ENCODE measurements at regions not wholly inside any gene's neighbourhood (a gene's known extent, or its start where the extent isn't known, plus 50 kb on each side); places are given as distances from the start of the nearest gene placed in this dataset.

DNA sequence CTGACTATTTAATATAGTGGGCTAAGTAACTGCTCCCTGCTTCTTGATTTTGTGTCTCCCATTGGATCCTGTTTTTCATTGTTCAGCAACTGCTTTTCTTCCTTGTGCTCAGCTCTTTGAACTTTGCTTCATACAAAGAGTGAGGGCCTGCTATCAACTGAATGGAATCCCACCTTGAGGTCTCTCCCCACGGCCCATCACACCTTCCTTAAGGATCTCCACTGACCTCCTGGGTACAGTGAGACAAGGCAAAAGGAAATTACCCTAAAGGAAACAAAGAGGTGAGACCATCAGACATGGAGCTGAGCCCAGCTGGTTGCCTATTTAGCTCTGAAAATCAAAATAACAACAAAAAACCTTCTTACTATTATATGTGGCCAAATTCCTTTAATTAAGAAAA lies 91.3 kb upstream of the RPL34 start:
- no peak for DNase-seq (ENCODE audit: extremely low read depth in 1 of 2, low read depth in 1 of 2)

DNA sequence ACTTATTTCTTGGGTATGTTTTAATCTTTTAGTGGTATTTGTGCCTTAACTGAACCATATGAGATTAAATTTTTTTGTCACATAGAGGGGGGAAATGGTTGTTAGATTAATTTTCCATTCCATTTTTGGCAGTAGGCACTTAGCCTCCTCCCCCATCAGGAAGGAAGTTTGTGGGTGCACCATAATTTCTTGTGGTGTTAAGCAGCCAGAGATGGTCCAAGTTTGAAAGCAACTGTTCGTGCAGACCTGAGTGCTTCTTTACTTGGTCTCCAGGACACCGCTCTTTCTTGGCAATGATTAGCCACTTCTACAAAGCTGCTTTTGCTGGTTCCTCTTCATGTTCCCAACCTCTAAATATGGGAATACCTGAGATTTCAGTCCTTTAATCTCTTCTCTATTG lies 92.7 kb upstream of the RPL34 start:
- DNase-seq (ENCODE audit: extremely low read depth in 1 of 2, low read depth in 1 of 2) = no peak

DNA sequence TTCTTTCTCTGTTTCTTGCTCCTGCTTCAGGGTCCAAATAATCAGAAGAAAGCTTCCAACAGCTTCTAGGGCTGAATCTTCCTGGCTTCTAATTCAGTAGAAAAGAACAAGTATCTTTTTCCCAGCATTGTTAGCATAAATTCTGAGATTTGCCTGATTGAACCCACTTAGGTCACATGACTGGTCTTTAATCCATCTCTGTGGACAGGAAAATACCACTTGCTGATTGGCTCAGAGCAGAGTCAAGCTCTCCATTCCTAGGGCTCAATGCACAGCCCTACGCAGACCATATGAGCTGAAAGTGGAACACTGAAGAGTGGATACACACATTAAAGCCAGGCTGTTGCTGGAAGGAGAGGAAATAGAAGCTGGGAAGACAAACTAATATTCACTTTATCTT lies 99.6 kb upstream of the RPL34 start:
- no peak for DNase-seq (ENCODE audit: extremely low read depth in 1 of 2, low read depth in 1 of 2)

DNA sequence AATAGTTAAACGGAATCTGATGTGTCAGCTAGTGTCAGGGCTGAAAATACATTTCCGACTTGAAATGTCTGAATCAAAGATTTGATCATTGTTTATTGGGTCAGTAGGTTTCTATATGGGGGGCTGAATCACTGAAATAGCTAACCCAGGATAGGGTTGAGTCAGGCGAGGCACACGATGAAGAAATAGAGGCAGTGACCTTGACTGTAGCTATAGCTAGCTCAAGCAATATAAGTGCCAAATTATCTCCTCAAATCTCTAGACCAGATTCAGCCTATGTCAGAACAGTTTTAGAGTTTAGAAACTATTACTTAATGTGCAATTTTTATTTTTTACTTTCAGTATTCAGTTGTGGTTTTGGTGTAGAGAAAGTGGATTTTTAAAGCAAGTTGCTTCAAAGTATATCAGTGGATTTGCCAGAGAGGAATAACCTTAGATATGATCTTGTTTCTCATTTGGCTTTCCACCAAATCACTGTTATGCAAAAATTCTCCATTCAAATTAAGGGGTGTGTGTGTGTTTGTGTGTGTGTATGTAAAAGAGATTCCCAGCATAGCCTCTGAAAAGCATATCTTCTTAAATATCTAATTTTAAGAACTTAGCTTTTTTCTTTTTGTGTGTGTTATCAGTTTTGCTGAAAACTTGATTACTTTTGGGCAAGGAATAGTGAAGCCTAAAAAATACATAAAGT lies 100.3 kb upstream of the RPL34 start:
- DNase-seq (ENCODE audit: extremely low read depth in 1 of 2, low read depth in 1 of 2) = no peak

DNA sequence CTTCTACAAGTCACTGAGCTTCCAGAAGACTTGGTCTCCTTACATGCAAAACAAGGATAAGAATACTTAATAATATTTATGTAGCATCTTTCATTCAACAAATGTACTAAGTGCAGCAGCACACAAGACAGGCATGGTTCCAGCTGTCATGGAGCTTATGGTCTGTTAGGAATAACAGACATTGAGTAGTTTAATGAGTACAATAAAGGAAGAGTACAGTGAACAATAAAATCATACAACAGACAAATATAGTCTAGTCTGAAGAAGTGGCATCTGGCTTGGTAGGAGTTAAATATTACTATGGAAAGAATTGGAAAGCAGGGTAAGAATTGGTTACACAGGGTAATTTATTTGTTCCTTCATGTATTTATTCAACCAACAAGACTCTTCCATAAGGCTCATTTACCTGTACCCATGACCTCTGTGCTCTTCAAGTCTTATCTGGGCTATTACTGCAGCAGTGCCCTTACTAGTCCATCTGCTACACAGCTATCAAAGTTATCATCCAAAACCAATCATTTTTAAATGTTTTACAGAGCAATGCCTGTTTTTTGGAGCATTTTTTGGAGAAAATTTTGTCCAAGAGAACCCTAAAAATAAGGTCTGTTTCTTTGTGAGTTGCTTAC lies 101.1 kb upstream of the RPL34 start:
- no peak for DNase-seq (ENCODE audit: extremely low read depth in 1 of 2, low read depth in 1 of 2)

DNA sequence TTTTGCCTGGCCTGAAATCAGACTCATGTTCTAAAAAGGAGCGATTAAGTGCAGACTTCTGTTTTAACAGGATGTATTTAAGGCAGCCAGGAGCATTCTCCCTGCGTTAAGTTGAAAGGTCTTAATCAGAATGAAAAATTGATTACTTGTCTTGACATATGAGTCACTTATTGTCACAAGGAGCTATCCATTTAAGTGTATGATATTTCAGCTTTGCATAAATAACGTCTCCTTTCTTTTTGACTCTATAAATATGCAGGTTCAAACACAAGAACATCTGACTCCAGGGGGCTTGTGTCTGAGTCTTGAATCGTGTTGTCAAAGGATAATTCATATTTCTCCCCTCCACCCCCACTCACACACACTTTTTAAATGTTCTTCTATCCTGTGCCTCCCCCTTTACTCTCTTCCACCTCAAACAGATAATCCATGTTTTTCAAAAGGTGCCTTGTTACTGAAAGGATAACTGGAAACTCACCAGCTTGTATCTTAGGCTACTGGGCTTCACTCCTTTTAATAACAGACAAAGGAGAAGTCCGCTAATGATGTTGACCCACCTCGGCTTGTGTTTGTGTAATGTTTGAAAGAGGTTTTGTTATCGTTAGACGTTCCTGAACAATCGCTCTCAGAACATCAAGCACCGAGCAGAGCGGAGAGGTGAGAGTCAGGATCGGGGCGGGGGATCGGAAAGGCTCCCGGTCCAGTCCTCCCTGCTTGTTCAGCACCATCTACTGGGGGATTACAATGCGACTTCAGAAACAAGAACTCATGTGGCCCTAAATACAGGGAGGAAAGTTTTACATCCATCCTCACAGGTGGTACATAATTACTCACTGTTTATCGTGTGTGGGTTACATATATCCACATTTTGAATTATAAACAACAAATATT lies 107.5 kb upstream of the RPL34 start:
- peak in 1 of 2 donors; percentile 17 for DNase-seq (ENCODE audit: extremely low read depth in 1 of 2, low read depth in 1 of 2)

DNA sequence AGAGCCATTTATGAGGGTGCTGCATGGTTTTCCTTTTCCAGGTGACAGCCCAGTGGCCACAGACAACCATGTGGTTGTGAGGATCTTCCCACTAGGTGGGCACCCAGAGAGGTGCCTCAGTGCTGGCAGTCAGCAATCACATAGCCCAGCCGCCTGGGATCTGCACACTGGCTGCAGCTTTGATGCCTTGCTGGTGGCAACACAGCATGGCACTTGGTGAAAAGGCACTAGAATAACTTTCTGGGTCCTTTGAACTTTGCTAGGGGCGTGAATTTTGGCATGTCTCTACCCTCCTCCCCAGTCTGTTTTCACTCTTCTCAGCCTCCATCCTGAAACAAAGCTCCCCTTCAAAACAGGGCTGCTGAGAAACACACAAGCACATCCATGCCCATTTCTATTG lies 108.8 kb upstream of the RPL34 start:
- no peak for DNase-seq (ENCODE audit: extremely low read depth in 1 of 2, low read depth in 1 of 2)

DNA sequence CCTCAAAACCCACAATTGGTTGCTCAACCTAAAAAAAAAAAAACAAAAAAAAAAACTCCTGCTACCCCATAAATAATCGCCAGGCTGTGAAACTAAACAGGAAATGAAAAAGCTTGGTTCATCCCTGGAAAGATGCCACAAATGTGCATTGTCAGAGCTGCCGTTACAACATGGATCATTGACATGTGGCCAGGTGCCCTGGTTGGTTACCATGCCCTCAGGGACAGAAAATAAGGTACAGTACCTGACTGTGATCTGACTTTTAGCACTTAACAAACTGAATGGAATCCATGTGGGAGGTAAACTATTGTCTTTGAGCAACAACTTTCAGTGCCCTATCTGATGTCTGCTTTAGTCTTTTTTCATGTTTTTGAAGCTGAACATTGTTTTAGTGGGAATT lies 118.0 kb upstream of the RPL34 start:
- DNase-seq (ENCODE audit: extremely low read depth in 1 of 2, low read depth in 1 of 2) = no peak

DNA sequence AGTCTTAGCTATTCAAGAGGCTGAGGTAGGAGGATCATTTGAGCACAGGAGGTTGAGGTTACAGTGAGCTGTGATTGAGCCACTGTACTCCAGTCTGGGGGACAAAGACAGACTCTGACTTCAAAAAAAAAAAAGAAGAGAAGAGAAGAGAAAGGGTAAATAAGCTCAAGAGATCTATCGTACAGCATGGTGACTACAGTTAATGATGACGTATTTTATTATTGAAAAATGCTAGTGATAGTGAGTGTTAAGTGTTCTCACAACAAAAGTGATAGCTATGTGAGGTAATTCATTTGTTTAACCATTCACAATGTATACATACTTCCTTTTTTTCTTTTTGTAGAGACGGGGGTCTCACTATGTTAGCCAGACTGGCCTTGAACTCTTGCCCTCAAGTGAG lies 121.5 kb upstream of the RPL34 start:
- no peak for DNase-seq (ENCODE audit: extremely low read depth in 1 of 2, low read depth in 1 of 2)

DNA sequence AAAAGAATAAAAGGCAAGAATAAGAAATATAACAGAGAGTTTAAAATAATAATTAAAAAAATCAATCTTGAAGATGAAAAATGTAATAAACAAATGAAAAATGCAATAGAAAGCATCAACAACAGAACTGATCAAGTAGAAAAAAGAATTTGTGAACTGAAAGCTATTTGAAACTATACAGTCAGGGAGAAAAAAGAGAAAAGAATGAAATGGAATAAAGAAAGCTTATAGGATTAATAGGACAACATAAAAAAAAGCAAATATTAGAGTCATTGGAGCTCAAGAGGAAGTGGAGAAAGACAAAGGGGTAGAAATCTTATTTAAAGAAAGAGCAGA lies 126.8 kb upstream of the RPL34 start:
- DNase-seq (ENCODE audit: extremely low read depth in 1 of 2, low read depth in 1 of 2) = no peak

DNA sequence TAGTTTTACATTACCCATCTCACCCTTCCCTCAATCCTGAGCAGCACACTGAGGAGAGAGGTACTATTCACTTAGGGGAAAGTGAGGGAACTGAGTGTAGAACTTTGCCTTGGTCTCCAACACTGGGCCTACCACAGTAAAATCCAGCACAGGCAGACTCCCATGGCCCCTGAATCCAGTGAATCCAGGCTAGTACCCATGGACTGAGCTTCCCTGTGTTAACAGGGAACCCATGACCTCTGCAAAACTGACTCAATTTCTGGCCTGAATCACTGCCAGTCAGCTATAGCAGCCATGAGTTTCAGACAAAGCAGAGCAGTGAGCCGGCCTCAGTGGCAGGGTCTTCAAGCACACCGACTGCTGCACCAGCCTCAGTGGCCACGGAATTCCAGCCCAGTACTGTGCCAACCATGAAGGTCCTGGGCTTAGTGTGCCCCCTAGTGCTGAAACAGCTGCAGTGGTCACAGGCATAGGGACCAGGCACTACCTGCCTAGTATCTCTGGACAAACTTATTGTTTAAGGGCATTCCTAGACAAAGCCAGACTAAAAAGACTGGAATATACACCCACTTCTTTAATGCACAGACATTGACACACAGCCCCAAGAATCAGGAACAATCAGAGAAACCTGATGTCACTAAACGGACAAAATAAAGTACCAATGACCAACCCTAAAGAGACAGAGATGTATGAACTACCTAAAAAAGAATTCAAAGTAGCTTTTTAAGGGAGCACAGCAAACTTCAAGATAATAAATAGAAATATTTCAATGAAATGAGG lies 127.4 kb upstream of the RPL34 start:
- DNase-seq (ENCODE audit: extremely low read depth in 1 of 2, low read depth in 1 of 2) = peak in 1 of 2 donors; percentile 17

DNA sequence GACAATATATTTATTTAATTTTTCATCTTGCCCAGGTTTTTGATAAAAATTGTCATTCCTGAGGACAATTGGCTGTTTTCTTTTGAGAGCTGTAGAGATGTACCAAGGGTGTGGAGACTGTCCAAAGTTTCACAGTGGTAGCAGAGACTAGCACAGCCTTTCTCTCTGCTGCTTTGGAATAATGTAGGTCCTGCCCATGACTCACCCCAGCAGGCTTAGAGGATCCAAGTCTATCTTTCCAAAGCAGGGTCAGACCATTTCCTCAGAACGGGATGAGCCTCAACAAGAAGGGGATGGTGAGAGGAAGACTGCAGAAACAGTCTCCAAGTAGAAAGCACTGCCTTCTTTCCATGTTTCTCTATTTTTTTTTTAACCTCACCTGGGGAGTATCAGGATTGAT lies 131.5 kb upstream of the RPL34 start:
- no peak for DNase-seq (ENCODE audit: extremely low read depth in 1 of 2, low read depth in 1 of 2)

DNA sequence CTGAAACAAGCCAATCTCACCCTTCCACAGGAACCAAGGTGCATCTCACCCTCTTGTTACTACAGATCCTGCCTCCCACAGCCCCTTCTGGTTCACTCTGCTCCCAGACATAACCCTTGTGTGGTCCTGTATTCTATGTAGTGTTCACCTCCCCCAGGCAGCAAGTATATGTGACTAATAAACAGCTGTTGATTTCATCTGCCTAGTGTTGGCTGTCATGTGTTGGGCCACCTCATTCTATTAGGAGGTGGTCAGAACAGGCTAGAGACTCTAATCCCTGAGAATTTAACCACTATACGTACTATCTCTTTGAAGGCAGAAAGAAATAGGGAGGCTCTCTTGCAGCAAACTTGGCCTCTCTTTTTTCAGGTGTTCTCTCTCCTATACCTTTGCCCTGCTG lies 134.3 kb upstream of the RPL34 start:
- no peak for DNase-seq (ENCODE audit: extremely low read depth in 1 of 2, low read depth in 1 of 2)

DNA sequence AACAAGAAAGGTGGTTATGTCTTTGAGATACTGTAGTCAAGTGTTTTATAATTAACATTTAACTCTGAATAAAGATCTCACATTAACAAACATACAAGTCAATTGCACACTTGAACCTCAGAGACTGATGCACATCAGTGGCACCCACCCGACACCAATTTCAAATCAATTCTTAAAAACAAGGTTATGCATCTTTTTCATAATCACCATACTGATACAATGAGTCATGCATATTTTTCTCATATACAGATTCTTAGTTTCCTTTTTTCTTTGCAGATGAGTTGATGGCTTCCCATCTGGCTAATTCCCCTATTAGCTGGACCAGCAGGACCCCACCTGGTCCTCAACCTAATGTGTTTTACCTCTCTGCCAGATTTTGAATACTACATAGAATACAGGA lies 136.2 kb upstream of the RPL34 start:
- no peak for DNase-seq (ENCODE audit: extremely low read depth in 1 of 2, low read depth in 1 of 2)

DNA sequence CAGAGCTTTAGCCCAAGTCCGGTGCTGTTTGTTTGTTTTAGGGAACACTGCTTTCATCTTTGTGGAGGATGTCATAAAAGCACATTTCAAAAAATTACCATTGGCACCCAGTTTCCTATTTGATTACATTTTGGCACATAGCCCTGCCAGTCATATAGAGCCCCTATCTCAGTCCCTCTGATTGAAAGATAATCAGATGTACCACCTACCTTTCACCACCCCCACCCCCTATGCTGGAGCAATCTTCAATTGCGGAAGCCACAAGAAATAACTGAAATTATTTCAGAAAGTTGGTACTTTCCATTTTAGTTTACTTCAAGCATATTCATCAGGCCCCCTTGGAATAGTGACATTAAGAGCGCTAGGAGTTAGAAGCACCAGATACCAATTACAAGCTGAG lies 136.7 kb upstream of the RPL34 start:
- no peak for DNase-seq (ENCODE audit: extremely low read depth in 1 of 2, low read depth in 1 of 2)

DNA sequence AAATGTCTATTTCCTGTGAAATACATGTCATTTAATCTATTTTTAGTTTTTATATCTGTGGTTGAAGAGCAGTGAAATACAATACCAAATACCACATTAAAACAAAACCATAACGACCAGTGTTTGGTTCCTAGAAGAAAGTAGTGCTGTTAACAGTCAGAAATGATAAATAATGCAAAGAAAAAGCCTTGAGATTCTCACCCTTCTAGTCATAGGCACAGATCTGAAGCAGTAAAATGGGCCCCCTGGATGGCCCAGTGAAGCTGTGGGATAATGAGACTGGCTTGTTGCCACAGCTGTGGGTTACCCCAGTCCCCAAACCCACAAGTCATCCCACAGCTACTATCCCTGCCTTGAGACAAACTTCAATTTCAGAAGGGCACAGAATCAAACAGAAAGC lies 137.3 kb upstream of the RPL34 start:
- DNase-seq (ENCODE audit: extremely low read depth in 1 of 2, low read depth in 1 of 2) = peak in 1 of 2 donors; percentile 32

DNA sequence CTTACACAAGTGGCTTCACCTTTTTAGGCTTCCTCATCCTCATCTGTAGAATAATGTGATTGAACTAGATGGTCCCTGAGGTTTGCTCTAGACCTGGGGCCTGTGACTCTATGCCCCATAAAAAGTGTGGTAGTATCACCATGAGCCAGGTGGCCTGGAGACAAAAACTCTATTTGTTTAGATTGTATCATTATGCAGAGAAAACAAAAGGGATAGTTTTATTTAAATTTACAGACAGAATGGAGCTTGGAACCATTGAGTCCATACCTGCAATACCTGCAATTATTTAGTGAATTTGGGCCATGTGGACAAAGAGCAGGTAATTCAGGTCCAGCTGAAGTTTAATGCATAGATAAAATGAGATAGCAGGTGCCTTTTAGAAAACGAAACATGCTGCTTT lies 139.5 kb upstream of the RPL34 start:
- DNase-seq (ENCODE audit: extremely low read depth in 1 of 2, low read depth in 1 of 2) = no peak

DNA sequence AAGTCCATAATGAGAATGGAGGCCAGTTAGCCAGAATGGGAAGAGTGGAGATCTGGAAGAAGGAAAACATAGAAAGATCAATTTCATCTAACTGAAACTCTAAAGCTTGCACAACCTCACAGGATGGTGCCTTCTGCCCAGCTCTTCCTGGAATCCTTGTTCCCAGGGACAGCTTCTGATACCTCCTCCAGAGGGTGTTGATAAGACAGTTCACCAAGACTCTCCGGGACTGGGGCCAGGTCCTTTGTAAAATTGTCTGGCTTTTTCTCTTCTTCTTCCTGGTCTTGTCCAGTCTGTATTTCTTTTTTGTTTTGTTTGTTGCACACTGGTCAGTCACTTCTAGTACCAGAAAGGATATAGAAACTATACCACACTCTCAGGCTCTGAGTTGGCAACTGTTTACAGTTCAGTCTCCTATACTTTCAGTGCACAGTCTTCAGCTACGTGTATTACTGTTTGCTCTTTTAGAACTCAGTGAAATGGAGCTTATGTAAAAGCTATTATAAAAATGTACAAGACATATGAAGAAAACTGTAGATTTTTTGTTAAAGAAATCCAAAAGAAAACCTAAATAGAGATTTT lies 142.8 kb upstream of the RPL34 start:
- DNase-seq (ENCODE audit: extremely low read depth in 1 of 2, low read depth in 1 of 2) = no peak

DNA sequence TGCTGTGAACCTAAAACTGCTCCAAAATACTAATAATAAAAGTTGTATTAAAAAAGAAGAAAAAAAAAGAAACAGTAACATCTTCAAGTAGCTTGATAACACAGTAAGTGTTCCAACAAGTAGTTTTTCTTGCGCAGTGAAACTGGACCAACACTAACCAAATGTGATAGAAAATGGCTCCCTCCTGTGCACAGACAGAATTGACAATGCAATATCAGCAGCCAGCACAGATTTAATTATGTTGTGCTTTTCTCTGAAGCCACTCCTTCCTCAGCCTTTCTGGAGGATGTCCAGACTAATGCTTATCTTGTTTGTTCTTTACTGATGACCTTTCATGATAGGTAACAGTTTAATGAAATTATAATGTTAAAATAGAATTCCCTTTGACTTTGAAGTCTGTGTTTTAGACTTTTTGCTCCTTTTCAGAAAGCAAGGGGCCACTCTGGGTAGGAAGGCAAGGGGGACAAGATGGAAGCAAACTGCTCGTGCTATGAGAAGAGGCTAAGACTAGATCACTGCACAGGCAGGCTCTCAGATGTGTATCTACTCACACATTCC lies 147.1 kb upstream of the RPL34 start:
- no peak for DNase-seq (ENCODE audit: extremely low read depth in 1 of 2, low read depth in 1 of 2)

Measured in stimulated activated CD8-positive, alpha-beta memory T cell treated with anti-CD3 and anti-CD28 coated beads, Interleukin-7, amount 100 ng/mL, for 48 hours (primary cell).